ENCODE measurements at regions not wholly inside any gene's neighbourhood (a gene's known extent, or its start where the extent isn't known, plus 50 kb on each side); places are given as distances from the start of the nearest gene placed in this dataset.

GRCh38 chr1:217336724-217337123 lies 294.2 kb downstream of the GPATCH2 start:
- TF ChIP-seq CTCF (IDR thresholded peaks at IDR 0.05; ENCODE audit: low read depth, low read length) (no peak), EZH2phosphoT487 (IDR thresholded peaks at IDR 0.05; ENCODE audit: low read depth) (no peak)

Data from OCI-LY3 (cell line).